ENCODE measurements at regions not wholly inside any gene's neighbourhood (a gene's known extent, or its start where the extent isn't known, plus 50 kb on each side); places are given as distances from the start of the nearest gene placed in this dataset.

- DNase-seq = no peak
These were observed 606.7 kb upstream of the EEF2KMT start for GRCh38 chr16:5704271-5704670.

DNA sequence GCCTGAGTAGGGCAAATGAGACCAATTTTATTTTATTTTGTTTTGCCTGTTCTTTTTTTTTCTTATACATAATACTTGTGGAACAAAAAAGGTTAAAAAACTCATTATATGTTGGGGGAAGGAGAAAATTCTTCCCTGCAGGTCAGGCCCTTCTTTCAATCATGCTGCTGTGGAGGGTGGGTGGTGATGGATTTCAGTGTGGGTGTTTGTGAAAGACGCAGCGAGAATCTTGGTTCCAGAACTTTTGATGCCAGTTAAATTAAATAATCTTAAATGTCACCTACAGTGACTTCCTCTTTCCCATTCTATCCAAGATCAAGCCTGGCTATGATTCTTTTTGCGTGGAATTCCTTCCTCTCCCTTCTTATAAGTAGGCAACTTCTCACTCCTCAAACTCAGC is 595.8 kb upstream of the EEF2KMT start:
- DNase-seq = no peak

DNA sequence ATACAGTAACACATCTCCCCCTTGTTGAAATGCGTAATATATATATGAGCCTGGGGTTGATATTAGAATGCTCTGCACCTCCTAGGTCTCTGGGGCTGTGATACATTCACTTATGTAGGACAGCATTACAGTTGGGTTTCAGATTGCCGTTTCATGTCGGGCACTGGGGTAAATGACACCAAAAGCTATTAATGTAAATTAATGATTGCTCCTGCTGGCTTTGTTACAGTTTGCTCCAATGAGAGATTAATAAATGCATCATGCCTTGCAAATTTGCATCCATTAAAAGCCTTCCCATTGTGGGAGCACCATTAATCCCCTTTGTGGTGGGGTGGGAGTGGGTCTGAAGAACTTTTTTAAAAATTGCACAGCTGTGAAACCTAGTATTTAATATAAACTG is 584.4 kb upstream of the EEF2KMT start:
- DNase-seq = no peak

- DNase-seq = no peak
These were observed 580.8 kb upstream of the EEF2KMT start for GRCh38 chr16:5678371-5678770.

- no peak for DNase-seq
These were observed 573.8 kb upstream of the EEF2KMT start for GRCh38 chr16:5671421-5671820.

DNA sequence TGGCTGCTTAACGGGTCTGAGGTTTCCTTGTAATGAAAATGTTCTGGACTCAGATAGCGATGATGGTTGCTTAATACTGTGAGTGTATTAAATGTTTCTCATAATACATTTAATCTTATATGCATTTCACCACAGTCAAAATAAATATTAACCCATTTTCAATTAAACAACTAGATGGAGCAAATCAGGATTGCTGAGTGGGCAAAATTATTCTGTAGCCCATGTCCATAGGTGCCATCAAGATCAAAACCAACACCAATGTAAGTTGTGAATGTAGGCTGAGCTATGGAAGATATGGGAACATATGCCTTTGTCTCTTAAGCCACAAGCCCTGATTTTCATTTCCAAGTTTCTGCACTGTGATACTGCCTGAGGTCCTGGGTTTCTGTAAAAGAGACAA is 572.6 kb upstream of the EEF2KMT start:
- no peak for DNase-seq

GRCh38 chr16:5668553-5668952 is 571.0 kb upstream of the EEF2KMT start:
- no peak for DNase-seq

GRCh38 chr16:5665834-5666233 is 568.2 kb upstream of the EEF2KMT start:
- no peak for DNase-seq

DNA sequence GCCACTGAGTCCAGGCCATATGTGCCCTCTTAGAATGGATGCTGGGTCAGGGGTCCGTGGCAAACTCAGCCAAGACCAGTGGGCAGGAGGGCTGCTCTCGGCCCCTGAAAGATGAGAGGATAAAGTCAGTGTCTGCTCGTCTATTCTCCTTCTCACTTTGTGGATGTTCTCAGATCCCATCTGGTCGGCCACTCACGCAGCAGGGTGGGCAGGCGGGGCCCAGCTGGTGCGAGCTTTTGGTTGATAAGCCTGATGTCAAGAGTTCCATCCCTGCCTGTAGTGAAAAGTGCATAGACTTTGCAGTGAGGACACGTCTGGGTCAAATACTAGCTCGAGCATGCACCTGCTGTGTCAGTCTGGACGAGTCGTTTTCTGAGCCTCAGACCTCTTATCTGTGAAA is 556.2 kb upstream of the EEF2KMT start:
- DNase-seq = peak; percentile 19

- DNase-seq = no peak
These were observed 555.4 kb upstream of the EEF2KMT start for GRCh38 chr16:5653041-5653440.

- DNase-seq = no peak
These were observed 552.5 kb upstream of the EEF2KMT start for GRCh38 chr16:5649762-5650743.

DNA sequence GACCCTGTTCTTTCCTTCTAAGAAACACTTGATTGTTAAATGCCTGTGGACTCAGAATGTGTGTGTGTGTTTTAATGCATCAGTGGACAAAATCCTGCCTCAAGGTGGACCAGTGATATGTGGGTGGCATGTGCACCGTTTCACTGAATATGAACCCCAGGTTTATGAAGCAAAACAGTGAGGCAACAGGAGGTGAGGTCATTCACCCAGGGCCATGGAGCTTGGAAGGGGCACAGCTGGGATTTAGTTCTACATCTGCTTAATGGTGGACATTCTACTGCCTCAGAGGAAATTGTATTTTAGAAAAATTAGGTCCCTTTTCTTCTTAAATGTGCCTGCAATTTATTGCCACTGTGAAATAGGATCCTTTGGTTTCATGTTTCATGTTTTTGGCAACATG is 549.5 kb upstream of the EEF2KMT start:
- DNase-seq = no peak

DNA sequence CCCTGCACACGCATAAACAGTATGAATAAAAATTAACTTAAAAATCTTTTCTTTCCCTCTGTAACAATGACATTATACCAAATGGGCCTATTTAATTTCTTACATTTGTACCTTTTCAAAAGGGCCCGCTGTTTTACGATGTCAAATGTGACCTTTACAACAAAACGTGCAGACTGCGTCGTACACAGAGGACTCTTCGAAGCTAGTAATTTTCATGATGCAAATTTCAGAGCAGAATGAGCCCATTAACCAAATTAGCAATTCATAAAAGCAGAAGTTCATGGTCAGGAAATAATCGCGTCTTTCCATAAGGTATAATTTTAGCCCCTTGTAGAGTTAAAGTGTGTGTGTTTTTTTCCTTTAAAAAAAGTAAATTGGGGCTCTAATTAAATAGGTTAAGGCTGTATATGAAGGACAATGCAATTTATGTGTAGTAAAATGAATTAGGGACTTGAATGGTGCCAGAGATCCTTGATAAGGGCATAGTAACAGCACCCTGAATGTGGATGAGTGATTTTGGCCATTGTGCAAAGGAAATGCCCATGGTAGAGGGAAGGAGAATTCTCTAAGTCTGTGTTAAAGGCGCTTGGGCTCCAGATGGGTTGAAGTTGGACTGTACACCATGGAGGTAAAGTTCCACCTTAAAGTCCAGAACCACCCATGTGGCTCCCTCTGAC is 546.4 kb upstream of the EEF2KMT start:
- no peak for DNase-seq

DNA sequence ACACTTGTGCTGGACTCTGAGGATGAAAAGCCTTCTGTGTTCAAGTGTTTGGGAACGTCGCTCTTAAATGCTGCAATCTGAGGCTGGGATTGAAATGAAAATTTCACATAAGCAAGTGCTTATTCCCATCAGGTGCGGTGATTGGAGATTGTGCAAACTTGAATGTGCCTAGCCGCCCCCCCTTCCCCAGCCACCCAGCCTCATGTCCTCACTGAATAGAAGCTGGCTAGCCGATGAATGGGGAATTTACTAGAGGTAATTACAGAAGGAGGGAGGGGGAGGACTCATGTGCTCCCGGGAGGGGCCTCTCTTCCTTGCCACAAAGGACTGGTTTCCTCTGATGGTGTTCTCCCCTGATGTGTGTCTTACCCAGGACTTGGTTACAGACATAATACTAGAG is 544.8 kb upstream of the EEF2KMT start:
- DNase-seq = no peak

DNA sequence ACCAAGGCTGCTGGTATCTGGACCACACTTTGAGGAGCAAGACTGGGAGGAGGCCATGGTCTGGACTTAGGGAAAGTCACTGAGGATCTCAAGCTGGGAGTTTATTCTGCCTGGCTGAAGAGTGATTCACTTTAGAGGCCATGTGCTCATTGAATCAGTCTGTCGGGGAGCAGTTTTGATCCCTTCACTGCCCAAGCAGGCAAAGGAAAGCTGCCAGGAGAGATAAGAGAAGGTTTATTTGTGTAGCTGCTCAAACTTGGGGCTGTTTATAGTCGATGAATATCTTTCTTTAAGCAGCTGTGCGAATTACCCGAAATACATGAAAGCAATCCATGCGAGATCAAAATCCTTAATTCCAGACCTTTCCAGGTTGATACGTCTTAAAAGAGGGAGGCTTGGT is 544.4 kb upstream of the EEF2KMT start:
- DNase-seq = no peak

DNA sequence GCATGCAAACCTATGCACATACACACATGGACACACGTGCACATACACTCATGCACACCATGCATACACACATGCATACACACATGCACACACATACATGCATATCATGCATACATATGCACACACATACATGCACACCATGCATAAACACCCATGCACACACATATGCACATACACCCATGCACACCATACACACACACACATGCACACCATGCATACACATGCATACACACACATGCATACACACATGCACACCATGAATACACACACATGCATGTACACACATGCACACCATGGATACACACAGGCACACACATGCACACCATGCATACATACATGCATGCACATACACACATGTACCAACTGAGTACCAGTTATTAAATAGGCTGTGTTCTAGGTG is 543.3 kb upstream of the EEF2KMT start:
- DNase-seq = no peak

- no peak for DNase-seq
These were observed 541.9 kb upstream of the EEF2KMT start for GRCh38 chr16:5639531-5639930.

GRCh38 chr16:5635331-5635730 is 537.7 kb upstream of the EEF2KMT start:
- DNase-seq = no peak

DNA sequence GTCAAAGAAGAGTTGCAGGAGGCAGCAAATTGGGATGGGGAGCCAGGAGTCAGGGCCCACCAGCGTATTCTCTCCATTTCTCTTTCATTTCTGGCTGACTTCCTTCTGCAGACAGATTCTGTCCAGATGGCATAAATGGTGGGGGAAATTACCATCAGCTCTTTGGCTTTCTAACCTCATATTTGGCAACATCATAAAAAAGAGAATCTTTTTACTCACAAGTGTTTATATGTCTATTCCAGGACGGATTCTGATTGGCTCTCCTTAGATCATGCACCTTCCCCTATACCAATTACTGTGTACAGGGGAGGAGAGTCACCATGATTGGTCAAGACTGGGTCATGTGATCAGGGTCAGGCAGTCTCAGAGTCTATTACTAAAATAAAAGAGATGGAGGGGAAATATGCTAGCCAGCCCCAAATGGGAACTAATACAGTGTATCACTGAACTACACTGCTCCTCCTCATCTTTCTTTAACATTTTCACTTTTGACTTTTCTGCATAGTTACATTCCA is 537.1 kb upstream of the EEF2KMT start:
- DNase-seq = no peak

GRCh38 chr16:5633845-5634440 is 536.3 kb upstream of the EEF2KMT start:
- no peak for DNase-seq

DNA sequence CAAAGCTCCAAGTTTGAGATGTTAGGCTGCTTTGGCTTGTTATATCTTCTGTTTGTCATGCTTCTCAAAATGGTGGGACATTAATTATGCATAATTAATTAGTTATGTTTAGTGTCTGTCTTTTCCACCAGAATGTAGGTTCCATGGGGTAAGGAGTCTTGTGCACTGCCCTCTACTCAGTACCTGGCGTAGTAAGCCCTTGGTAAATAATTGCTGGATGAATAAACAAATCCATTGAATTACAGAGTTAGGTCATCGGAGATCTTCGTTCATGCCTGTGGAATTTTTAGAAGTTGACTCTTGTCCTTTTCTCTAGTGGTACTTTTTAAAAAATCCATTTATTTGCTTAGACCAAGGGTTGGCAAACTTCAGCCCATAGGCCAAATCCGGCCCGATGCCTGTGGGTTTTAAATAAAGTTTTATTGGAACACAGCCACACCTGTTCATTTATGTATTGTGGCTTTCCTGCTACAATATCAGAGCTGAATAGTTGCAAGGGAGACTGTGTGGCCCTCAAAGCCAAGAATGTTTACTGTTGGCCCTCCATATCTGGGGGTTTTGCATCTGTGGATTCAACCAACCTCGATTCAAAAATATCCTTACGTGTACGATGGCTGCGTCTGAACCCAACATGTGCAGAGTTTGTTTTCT is 524.8 kb upstream of the EEF2KMT start:
- DNase-seq = no peak

- DNase-seq = no peak
These were observed 524.2 kb upstream of the EEF2KMT start for GRCh38 chr16:5621826-5622225.

DNA sequence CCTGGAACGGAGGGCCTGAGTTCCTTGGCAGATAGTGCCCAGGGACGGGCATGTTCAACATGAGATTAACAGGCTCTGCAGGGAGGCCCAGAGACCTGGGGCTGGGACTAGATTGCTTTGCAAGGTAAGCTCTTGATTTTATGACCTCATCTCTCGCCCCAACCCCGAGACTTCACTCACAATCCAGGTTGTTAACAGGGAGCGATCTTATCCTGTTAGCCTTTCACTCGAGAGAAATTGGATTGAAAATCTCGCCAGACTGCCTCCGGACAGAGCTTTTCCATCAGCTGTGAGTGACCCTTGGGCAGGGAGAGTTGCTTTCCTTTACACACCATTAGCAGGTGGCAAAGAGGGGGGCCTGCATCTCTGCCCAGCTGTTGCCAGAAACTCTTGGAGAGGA is 521.7 kb upstream of the EEF2KMT start:
- DNase-seq = no peak

All from right hindlimb (tissue), 1 donor.